Activated CD8-positive, alpha-beta T cell treated with anti-CD3 and anti-CD28 coated beads for 36 hours (primary cell): ENCODE measurements at regions not wholly inside any gene's neighbourhood (a gene's known extent, or its start where the extent isn't known, plus 50 kb on each side); places are given as distances from the start of the nearest gene placed in this dataset.

Experiments used
- ATAC-seq: fragments of 200-7000 bp; cut with Tn5 transposase; one replicate; pipeline ENCODE4 v1.10.0; 2021; ENCODE audit warnings: mild to moderate bottlenecking, moderate library complexity
- CTCF ChIA-PET: fragments of 350-600 bp; sonication (Branson Sonifier 250); formaldehyde crosslinking; loops from one replicate; lab custom pipeline; 2021; ENCODE audit warnings: antibody characterized with exemption; lab: Charles Lee
- POLR2A ChIA-PET: fragments of 350-600 bp; sonication (Branson Sonifier 250); formaldehyde crosslinking; loops from one replicate; lab custom pipeline; 2021; ENCODE audit warnings: antibody characterized with exemption; lab: Charles Lee
- DNase-seq: peaks from one replicate; pipeline ENCODE4 v3.0.0-alpha.2; 2020
- H3K27ac Mint-ChIP-seq: one replicate; pipeline ENCODE4 v1.8.0; 2021; ENCODE audit warnings: mild to moderate bottlenecking, mixed read lengths
- H3K27me3 Mint-ChIP-seq: one replicate; pipeline ENCODE4 v1.8.0; 2021; ENCODE audit warnings: mixed read lengths
- H3K36me3 Mint-ChIP-seq: one replicate; pipeline ENCODE4 v1.8.0; 2021; ENCODE audit warnings: low read depth, mixed read lengths
- H3K4me1 Mint-ChIP-seq: one replicate; pipeline ENCODE4 v1.8.0; 2021; ENCODE audit warnings: low read depth, mixed read lengths
- H3K4me3 Mint-ChIP-seq: one replicate; pipeline ENCODE4 v1.8.0; 2021; ENCODE audit warnings: mild to moderate bottlenecking, moderate library complexity, mixed read lengths
- H3K9me3 Mint-ChIP-seq: one replicate; pipeline ENCODE4 v1.8.0; 2021; ENCODE audit warnings: mixed read lengths
- CTCF ChIP-seq: fragments of 200-600 bp; IDR thresholded peaks from one replicate; pipeline ENCODE4 v1.8.0; 2022; ENCODE audit warnings: antibody characterized with exemption, mild to moderate bottlenecking
- intact Hi-C: fragments of 100-400 bp; cut with micrococcal nuclease; formaldehyde crosslinking; loops from one replicate; pipeline ENCODE4 v1.10.0; 2022

- CTCF ChIA-PET: interaction anchor here (1.2 kb wide), 1 partner anchor 294 kb away, joined by 3 read pairs; no protein-coding TSS in a partner anchor
- Mint-ChIP-seq H3K4me1 (peaks cover 31% of the 10 kb centered on the region), H3K4me3 (no peak overlapping the region), H3K9me3 (no peaks in the 10 kb centered on the region), H3K36me3 (no peaks in the 10 kb centered on the region), H3K27me3 (peaks cover 16% of the 10 kb centered on the region), H3K27ac (peak overlapping the region; percentile 21)
- DNase-seq: peak; percentile 64
- no peak for TF ChIP-seq CTCF
- ATAC-seq: peak; percentile 86
- intact Hi-C loops: no loop called here
- POLR2A ChIA-PET: no interaction called here
These were observed 51.9 kb upstream of the PIP5K1B start for GRCh38 chr9:68653141-68653595.

- intact Hi-C loops: no loop called here
- no peaks in the 10 kb centered on the region for H3K9me3 Mint-ChIP-seq
- no peak overlapping the region for H3K4me3 Mint-ChIP-seq
- ChIA-PET POLR2A (no interaction called here), CTCF (no interaction called here)
- DNase-seq (no peak), ATAC-seq (no peak)
- H3K36me3 Mint-ChIP-seq: no peaks in the 10 kb centered on the region
- peaks cover 31% of the 10 kb centered on the region for H3K4me1 Mint-ChIP-seq
- TF ChIP-seq CTCF: no peak
- no peak overlapping the region for H3K27ac Mint-ChIP-seq
- peaks cover 19% of the 10 kb centered on the region for H3K27me3 Mint-ChIP-seq
These were observed 51.0 kb upstream of the PIP5K1B start for GRCh38 chr9:68654075-68654474.
